Ovary (tissue), 7 donors: ENCODE measurements at regions not wholly inside any gene's neighbourhood (a gene's known extent, or its start where the extent isn't known, plus 50 kb on each side); places are given as distances from the start of the nearest gene placed in this dataset.

Experiments used
- DNase-seq, 5 donors: peaks; one replicate each; pipeline ENCODE4 v3.0.0-alpha.2; 2019 to 2020
- H3K27ac ChIP-seq, 2 donors: fragments of 200-600 bp; one replicate each; pipeline versions ENCODE4 v1.5.1 to v1.8.0; 2019 to 2022
- H3K27me3 ChIP-seq: fragments of 200-600 bp; one replicate; pipeline ENCODE4 v1.8.0; 2022
- H3K36me3 ChIP-seq: fragments of 200-600 bp; sonication (generic); one replicate; pipeline ENCODE4 v1.5.1; 2019
- H3K4me1 ChIP-seq: one replicate; pipeline ENCODE4 v1.8.1; 2013; ENCODE audit warnings: mild to moderate bottlenecking, moderate library complexity; ENCODE audit not compliant: insufficient read depth
- H3K4me3 ChIP-seq: fragments of 200-600 bp; sonication (generic); one replicate; pipeline ENCODE4 v1.5.1; 2017
- H3K9me3 ChIP-seq, 2 donors: fragments of 200-600 bp in 1 of 2; sonication (generic) in 1 of 2; one replicate each; pipeline versions ENCODE4 v1.5.1 to v1.8.1; 2013 to 2019; ENCODE audit warnings: mild to moderate bottlenecking in 1 of 2, moderate library complexity in 1 of 2
- EP300 ChIP-seq: sonication (generic); formaldehyde crosslinking; IDR thresholded peaks from one replicate; pipeline ENCODE4 v1.6.1; 2017; ENCODE audit warnings: antibody characterized with exemption
- POLR2A ChIP-seq: fragments of 450-650 bp; IDR thresholded peaks from one replicate; pipeline ENCODE4 v1.6.1; 2017; ENCODE audit warnings: antibody characterized with exemption, mild to moderate bottlenecking, moderate library complexity
- WGBS, 3 donors: extraction: QIAGEN DNeasy Blood & Tissue Kit in 1 of 3; methylation state at CpG; one replicate each; pipeline versions ENCODE4 v1.1.5 to v1.1.7; 2013 to 2017; 5-methylcytosine and 5-hydroxymethylcytosine counted together
- intact Hi-C, 4 donors: fragments of 100-400 bp; cut with DNase I; formaldehyde crosslinking; loops; one replicate each; pipeline versions ENCODE4 v1.11.0 to v1.15.1; 2022 to 2023
- TF ChIP-seq, protein P1 (sequence below), 3 donors: fragments of 450-650 bp in 2 of 3; fragments of 200-600 bp in 1 of 3; IDR thresholded peaks; one replicate each; pipeline versions ENCODE4 v1.5.1 to v1.8.0; 2016 to 2022; ENCODE audit warnings: antibody characterized with exemption in 3 of 3, mild to moderate bottlenecking in 1 of 3
- donor health status: DM: no; HTN: no; CAD: no; lungs with moderate emphysema.
- donor health status: DM: no; HTN: no; CAD: no.
- donor health status: Bipolar disorder and iron deficiency.
- donor health status: DM: no; HTN: no; CAD: no.
- donor health status: DM: yes; HTN: yes; CAD: no.

GRCh38 chr20:22974354-22974753 is 60.8 kb upstream of the SSTR4 start:
- H3K27ac ChIP-seq, result no peak overlapping the region
- no peaks in the 10 kb centered on the region for H3K27me3 ChIP-seq
- intact Hi-C loops, result no loop called here
- TF ChIP-seq, protein P1, sequence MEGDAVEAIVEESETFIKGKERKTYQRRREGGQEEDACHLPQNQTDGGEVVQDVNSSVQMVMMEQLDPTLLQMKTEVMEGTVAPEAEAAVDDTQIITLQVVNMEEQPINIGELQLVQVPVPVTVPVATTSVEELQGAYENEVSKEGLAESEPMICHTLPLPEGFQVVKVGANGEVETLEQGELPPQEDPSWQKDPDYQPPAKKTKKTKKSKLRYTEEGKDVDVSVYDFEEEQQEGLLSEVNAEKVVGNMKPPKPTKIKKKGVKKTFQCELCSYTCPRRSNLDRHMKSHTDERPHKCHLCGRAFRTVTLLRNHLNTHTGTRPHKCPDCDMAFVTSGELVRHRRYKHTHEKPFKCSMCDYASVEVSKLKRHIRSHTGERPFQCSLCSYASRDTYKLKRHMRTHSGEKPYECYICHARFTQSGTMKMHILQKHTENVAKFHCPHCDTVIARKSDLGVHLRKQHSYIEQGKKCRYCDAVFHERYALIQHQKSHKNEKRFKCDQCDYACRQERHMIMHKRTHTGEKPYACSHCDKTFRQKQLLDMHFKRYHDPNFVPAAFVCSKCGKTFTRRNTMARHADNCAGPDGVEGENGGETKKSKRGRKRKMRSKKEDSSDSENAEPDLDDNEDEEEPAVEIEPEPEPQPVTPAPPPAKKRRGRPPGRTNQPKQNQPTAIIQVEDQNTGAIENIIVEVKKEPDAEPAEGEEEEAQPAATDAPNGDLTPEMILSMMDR (IDR thresholded peaks at IDR 0.05), result no peak
- TF ChIP-seq EP300 (no peak), POLR2A (no peak)
- 11 to 21% (median 13%) methylated on average over 1 of the region's 1 CpG for WGBS, 3 donors
- DNase-seq, result no peak
- no peaks in the 10 kb centered on the region for H3K36me3 ChIP-seq
- H3K4me3 ChIP-seq, result no peak overlapping the region
- H3K9me3 ChIP-seq, result no peaks in the 10 kb centered on the region
- H3K4me1 ChIP-seq, result no peaks in the 10 kb centered on the region

DNA sequence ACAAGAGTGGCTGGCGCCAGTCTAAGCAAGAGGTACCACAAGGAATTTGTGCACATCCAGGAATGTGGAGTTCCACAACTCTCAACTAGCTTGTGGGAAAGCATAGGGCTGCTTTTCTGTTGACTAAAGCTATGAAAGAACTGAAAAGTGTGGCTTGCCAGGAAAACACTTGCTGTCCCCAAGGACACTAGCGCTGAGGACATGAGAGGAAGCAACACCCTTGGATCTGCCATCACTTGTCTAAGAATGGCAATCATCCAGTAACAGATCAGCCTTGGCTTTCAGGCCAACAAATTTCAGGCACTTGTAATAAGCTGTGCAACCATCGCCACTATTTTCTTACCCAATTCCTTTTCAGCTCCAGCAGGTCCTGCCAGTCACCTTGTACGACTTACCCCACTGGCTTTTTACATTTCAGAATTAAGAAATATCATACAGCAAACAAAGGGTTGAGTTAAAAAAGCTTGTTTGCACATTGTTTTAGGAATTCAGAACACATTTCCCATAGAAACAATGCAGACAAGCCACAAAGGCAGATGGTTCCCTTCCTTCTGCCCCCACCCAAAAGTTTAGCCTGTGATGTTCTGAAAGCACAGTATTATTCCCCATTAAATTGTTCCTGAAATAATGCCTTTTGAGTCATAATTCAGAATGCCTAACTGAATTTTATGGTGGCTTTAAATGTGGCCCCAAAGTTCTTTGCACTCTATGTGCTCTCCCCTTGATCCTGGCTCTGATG is 57.9 kb upstream of the SSTR4 start:
- H3K27ac ChIP-seq, result no peak overlapping the region
- WGBS, 3 donors, result 54 to 69% (median 67%) methylated on average over 4 of the region's 4 CpGs
- H3K27me3 ChIP-seq, result no peaks in the 10 kb centered on the region
- DNase-seq, result no peak
- H3K4me3 ChIP-seq, result no peak overlapping the region
- no peaks in the 10 kb centered on the region for H3K9me3 ChIP-seq
- no peaks in the 10 kb centered on the region for H3K4me1 ChIP-seq
- TF ChIP-seq, protein P1 (IDR thresholded peaks at IDR 0.05), result no peak
- TF ChIP-seq POLR2A, result no peak
- TF ChIP-seq EP300, result no peak
- intact Hi-C loops, result no loop called here
- H3K36me3 ChIP-seq, result no peaks in the 10 kb centered on the region

DNA sequence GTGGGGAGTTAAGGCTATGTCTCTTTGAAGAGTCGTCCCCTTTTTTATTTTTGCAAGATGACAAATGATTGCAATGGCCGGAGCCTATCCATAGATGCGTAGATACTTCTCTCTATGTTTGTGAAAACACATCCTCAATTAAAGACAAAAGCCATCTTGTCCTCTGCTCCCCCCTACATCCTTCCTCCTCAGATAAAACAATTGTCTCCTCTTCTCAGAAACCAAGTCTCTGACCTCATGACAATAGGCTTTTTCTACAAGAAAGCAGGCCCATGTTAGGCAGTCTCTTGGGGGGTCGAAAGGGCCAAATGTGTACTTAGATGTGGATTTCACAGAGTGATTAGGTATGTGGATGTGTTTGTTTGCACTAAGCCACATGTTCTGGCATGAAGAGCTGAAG is 51.1 kb upstream of the SSTR4 start:
- Histone ChIP-seq H3K27ac (no peak overlapping the region), H3K9me3 (no peaks in the 10 kb centered on the region), H3K36me3 (no peaks in the 10 kb centered on the region), H3K4me1 (no peaks in the 10 kb centered on the region), H3K4me3 (no peak overlapping the region), H3K27me3 (no peaks in the 10 kb centered on the region)
- TF ChIP-seq POLR2A, result no peak
- TF ChIP-seq EP300, result no peak
- TF ChIP-seq, protein P1 (IDR thresholded peaks at IDR 0.05), result no peak
- 66 to 78% (median 70%) methylated on average over 4 of the region's 4 CpGs for WGBS, 3 donors
- intact Hi-C loops, result no loop called here
- DNase-seq, result no peak

DNA sequence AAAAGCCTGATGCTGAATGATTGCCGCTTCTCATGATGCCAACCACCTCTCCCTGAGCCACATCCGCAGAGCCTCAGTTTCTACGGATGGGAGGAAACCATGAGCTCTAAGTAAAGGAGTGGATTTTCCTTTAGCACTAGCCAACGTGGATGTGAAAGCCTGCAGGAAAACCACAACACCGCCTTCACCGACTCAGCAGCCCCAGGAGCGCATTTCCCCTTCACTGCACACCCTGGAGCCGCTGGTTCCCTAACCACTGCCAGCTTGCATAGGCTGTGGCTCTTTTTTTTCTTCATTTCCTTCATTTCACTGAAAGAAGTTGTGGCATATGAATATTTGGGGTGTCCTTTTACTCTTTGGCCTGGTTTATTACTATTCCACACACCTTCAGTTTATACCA is 50.5 kb upstream of the SSTR4 start:
- Histone ChIP-seq H3K27ac (no peak overlapping the region), H3K4me1 (no peaks in the 10 kb centered on the region), H3K36me3 (no peaks in the 10 kb centered on the region), H3K9me3 (no peaks in the 10 kb centered on the region), H3K4me3 (no peak overlapping the region), H3K27me3 (no peaks in the 10 kb centered on the region)
- no peak for DNase-seq
- intact Hi-C loops, result no loop called here
- TF ChIP-seq POLR2A, result no peak
- TF ChIP-seq EP300, result no peak
- TF ChIP-seq, protein P1 (IDR thresholded peaks at IDR 0.05), result no peak
- 84 to 91% (median 90%) methylated on average over 8 of the region's 8 CpGs for WGBS, 3 donors
